ENCODE measurements at regions not wholly inside any gene's neighbourhood (a gene's known extent, or its start where the extent isn't known, plus 50 kb on each side); places are given as distances from the start of the nearest gene placed in this dataset.

DNA sequence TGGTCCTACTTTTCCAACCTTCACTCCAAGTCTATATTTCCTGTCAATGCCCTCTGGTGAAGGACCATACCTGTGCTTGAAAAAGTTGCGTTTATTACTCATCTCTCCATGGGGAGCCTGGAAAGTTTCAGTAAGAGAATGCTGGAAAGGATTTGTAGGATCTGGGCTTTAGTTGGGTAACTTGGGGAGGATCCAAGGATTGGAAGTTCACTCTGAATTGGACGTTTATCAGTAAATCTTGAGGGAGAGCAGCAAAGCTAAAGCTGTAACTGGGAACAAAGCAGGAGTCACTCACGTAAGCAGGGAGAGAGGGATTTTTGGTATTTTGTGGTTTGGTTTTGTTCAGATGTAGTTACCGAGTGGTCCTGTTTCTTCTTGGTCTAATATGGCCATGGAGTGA is 51.4 kb upstream of the NPVF start:
- Mint-ChIP-seq H3K9me3 (no peaks in the 10 kb centered on the region), H3K4me3 (no peak overlapping the region), H3K27ac (no peak overlapping the region), H3K36me3 (no peaks in the 10 kb centered on the region), H3K27me3 (peaks cover 34 to 48% of the 10 kb centered on the region in 2 donors), H3K4me1 (ENCODE audit: low read depth in 2 of 2) (no peaks in the 10 kb centered on the region)
- DNase-seq (ENCODE audit: low spot score) (no peak), ATAC-seq (no peak)

DNA sequence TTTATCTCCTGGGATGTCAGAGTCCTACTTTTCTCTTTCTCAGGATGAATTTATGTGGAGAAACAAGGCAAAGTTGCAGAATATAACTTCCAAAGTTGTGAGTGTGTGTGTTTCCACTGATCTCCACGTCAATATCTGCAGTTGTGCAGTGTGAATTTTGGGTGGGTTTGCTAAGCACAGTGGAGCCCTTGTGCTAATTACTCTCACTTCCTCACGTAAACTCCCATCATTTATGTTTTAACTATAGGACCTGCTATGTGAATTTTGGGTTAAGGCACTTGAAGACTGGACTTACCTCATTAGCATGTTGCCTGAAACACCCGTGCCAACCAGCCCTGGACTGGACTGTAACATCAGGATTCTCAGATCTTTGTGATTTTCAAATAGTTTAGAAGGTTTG is 51.9 kb upstream of the NPVF start:
- Mint-ChIP-seq H3K27ac (no peak overlapping the region), H3K27me3 (peaks cover 30 to 48% of the 10 kb centered on the region in 2 donors), H3K4me1 (ENCODE audit: low read depth in 2 of 2) (no peaks in the 10 kb centered on the region), H3K4me3 (no peak overlapping the region), H3K36me3 (no peaks in the 10 kb centered on the region), H3K9me3 (no peaks in the 10 kb centered on the region)
- DNase-seq (ENCODE audit: low spot score) = no peak
- ATAC-seq = no peak

DNA sequence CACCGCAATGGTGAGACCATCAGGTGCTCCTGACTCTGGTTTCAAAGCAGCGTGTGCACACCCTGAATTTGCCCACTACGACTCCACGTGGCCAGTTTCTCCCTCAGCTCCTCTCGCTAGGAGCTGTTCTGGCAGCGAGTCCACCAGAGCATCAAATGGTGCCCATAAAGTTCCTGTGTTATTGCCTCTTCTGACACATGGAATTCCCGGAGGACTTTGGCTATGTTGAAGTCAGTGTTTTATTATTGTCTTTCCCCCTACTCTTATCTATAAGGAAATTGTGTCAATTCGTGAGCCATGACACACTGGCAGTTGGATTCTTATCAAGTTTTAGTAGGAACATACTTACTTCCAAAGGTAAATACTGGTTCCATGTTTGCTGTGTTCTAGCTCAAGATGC is 53.9 kb upstream of the NPVF start:
- H3K27me3 Mint-ChIP-seq = peaks cover 23 to 43% of the 10 kb centered on the region in 2 donors
- H3K27ac Mint-ChIP-seq = no peak overlapping the region
- ATAC-seq = no peak
- no peak for DNase-seq (ENCODE audit: low spot score)
- H3K9me3 Mint-ChIP-seq = no peaks in the 10 kb centered on the region
- H3K4me3 Mint-ChIP-seq = no peak overlapping the region
- H3K36me3 Mint-ChIP-seq = no peaks in the 10 kb centered on the region
- H3K4me1 Mint-ChIP-seq (ENCODE audit: low read depth in 2 of 2) = no peaks in the 10 kb centered on the region

DNA sequence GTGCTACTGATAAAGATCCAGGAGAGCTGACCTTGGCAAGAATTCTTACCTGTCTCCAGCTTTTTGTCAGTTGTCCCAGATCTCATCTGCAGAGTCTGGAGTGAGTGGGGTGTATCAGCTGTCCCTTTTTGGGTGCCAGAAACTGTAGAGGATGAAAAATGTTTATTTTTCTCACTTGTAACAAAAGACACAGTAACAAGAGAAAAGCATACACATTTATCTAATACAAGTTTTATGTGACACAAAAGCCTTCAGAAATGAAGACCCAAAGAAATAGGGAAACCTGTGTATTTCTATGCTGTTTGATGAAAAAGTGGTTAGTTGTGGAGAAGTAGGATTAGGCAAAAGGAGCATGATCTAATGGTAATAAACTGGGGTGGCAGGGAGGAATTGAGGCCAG is 58.5 kb upstream of the NPVF start:
- Mint-ChIP-seq H3K36me3 (no peaks in the 10 kb centered on the region), H3K27me3 (peaks cover 22 to 23% of the 10 kb centered on the region in 2 donors), H3K4me1 (ENCODE audit: low read depth in 2 of 2) (no peaks in the 10 kb centered on the region), H3K27ac (no peak overlapping the region), H3K4me3 (no peak overlapping the region), H3K9me3 (no peaks in the 10 kb centered on the region)
- DNase-seq (ENCODE audit: low spot score) (no peak), ATAC-seq (no peak)

DNA sequence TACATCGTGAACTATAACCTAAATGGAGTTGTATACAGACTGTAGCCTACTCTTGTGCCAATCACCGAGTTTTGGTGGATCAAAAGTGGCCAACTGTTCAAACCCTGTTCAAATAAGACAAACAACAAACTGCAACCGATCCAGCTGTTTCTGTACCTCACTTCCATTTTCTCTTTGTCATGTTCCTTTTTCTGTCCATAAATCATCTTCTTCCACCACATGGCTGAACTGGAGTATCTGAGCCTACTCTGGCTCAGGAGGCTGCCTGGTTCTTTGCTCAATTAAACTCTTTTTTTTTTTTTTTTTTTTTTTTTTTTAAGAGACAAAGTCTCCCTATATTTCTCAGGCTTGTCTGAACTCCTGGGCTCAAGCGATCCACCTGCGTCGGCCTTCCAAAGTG is 59.0 kb upstream of the NPVF start:
- ATAC-seq (no peak), DNase-seq (ENCODE audit: low spot score) (no peak)
- peaks cover 22% of the 10 kb centered on the region in 2 donors for H3K27me3 Mint-ChIP-seq
- no peak overlapping the region for H3K27ac Mint-ChIP-seq
- H3K36me3 Mint-ChIP-seq = no peaks in the 10 kb centered on the region
- H3K4me1 Mint-ChIP-seq (ENCODE audit: low read depth in 2 of 2) = no peaks in the 10 kb centered on the region
- H3K4me3 Mint-ChIP-seq = no peak overlapping the region
- no peaks in the 10 kb centered on the region for H3K9me3 Mint-ChIP-seq

DNA sequence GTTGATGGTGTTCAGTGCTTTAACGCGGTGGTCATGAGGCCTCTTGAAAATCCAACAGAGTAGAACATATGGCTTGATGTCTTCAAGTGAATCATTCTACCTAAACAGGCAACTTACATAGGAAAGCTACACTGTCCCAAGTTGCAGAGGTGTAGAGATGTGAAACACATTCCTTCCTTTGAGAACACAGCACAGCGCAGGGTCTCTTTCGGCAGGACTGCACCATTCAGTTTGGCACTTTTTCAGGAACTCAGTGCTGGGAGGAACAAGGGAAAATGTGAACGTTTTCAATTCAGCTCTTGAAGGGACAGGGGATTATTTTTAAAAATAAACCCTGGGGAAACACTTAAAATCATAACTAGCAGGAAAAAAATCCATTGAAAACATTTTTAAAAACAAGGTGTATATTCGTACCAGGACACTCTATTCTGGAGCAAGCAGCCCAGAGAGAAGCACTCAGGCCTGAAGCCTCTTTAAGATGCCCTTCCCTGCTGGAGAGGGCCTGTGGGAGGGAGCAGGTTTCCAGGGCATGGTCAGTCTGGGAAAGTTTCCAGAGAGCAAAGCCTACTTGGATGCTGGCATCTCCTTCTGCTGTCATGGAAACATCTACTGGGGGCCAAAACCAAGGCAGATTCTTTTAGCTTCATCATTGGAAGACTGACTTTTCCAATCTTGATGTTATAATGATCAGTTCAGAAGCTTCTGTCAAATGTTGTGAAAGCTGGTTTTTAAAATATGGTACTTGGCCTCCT is 60.4 kb upstream of the NPVF start:
- Mint-ChIP-seq H3K27me3 (peaks cover 20 to 22% of the 10 kb centered on the region in 2 donors), H3K27ac (no peak overlapping the region), H3K4me3 (no peak overlapping the region), H3K4me1 (ENCODE audit: low read depth in 2 of 2) (no peaks in the 10 kb centered on the region), H3K9me3 (no peaks in the 10 kb centered on the region), H3K36me3 (no peaks in the 10 kb centered on the region)
- ATAC-seq (no peak), DNase-seq (ENCODE audit: low spot score) (no peak)

DNA sequence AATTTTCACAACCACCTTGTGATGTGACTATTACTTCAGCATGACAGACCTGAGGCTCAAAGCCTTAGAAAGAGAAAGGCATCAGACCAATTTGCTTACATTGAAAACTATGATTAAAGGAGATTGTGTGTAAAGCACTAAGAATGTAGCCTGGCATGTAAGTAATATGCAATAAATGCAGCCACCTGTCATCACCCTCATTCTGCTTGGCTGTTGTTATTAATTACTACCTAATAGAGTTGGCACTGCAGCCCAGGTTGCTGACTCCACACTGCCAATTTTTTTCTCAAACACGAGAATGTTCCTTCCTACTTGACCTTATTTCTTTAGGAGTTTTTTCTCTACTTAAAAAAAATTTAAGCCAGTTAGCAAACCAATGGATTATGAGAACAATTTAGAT is 61.2 kb upstream of the NPVF start:
- H3K27me3 Mint-ChIP-seq = peaks cover 21 to 22% of the 10 kb centered on the region in 2 donors
- no peaks in the 10 kb centered on the region for H3K4me1 Mint-ChIP-seq (ENCODE audit: low read depth in 2 of 2)
- no peak for DNase-seq (ENCODE audit: low spot score)
- H3K4me3 Mint-ChIP-seq = no peak overlapping the region
- H3K9me3 Mint-ChIP-seq = no peaks in the 10 kb centered on the region
- ATAC-seq = no peak
- H3K27ac Mint-ChIP-seq = no peak overlapping the region
- no peaks in the 10 kb centered on the region for H3K36me3 Mint-ChIP-seq

DNA sequence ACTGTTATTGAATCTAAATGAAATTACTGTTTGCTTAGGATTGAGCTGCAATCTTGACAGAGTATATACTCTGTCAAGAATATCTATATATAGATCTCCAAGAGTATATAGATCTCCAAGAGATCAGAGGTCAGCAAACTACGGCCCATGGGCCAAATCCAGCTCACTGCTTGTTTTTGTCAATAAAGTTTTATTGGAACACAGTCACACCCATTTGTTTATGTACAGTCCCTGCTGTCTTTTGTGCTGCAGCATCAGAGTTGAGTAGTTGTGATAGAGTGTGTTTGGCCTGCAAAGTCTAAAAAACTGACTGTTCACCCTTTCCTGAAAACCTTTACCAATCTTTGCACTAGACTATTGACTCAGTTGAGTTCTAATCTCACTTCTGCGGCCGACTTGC is 66.3 kb upstream of the NPVF start:
- Mint-ChIP-seq H3K27me3 (peaks cover 17 to 21% of the 10 kb centered on the region in 2 donors), H3K4me3 (no peak overlapping the region), H3K27ac (no peak overlapping the region), H3K9me3 (no peaks in the 10 kb centered on the region), H3K4me1 (ENCODE audit: low read depth in 2 of 2) (no peaks in the 10 kb centered on the region), H3K36me3 (no peaks in the 10 kb centered on the region)
- ATAC-seq (no peak), DNase-seq (ENCODE audit: low spot score) (no peak)

DNA sequence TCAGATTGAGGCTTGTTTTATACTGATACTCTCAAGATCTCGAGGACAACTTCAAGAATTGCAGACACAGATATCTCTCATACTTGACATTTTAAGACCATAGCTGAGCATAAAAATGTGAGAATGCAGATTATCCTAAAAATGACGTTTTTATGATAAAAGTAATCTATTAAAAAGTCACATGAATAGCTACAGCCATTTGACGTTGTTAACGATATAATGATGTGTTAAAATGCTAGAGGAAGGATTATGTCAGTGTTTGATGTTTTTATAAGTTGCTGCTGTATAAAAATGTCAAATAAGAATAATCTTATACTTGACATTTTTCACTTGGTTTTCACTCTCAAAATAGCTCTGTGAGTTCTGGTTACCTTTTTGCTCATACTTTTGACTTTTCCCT is 67.1 kb upstream of the NPVF start:
- no peaks in the 10 kb centered on the region for H3K36me3 Mint-ChIP-seq
- no peak overlapping the region for H3K4me3 Mint-ChIP-seq
- H3K27me3 Mint-ChIP-seq = peaks cover 22 to 25% of the 10 kb centered on the region in 2 donors
- no peak for ATAC-seq
- no peak overlapping the region for H3K27ac Mint-ChIP-seq
- no peaks in the 10 kb centered on the region for H3K9me3 Mint-ChIP-seq
- DNase-seq (ENCODE audit: low spot score) = no peak
- H3K4me1 Mint-ChIP-seq (ENCODE audit: low read depth in 2 of 2) = no peaks in the 10 kb centered on the region

DNA sequence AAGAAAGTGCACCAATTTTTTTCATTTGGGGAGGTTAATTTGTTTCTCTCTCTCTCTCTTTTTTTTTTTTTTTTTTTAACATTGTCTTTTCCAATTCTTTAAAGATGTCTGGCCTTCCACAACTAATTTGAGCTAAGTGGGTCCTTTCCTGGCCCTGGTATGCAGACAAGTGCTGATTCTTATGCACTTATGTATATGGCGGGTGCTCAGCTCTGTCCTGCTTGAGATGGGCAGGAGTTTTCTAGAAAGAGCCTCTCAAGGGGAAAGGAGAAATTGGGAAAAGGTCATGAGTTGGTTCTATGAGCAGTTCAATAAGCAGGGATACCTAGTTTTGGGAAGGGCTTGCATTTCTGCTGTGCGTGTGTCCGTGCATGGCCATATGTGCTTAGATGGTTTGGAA is 67.8 kb upstream of the NPVF start:
- no peak overlapping the region for H3K27ac Mint-ChIP-seq
- ATAC-seq = no peak
- no peak for DNase-seq (ENCODE audit: low spot score)
- H3K4me3 Mint-ChIP-seq = no peak overlapping the region
- no peaks in the 10 kb centered on the region for H3K4me1 Mint-ChIP-seq (ENCODE audit: low read depth in 2 of 2)
- H3K27me3 Mint-ChIP-seq = peaks cover 21 to 32% of the 10 kb centered on the region in 2 donors
- no peaks in the 10 kb centered on the region for H3K36me3 Mint-ChIP-seq
- no peaks in the 10 kb centered on the region for H3K9me3 Mint-ChIP-seq

DNA sequence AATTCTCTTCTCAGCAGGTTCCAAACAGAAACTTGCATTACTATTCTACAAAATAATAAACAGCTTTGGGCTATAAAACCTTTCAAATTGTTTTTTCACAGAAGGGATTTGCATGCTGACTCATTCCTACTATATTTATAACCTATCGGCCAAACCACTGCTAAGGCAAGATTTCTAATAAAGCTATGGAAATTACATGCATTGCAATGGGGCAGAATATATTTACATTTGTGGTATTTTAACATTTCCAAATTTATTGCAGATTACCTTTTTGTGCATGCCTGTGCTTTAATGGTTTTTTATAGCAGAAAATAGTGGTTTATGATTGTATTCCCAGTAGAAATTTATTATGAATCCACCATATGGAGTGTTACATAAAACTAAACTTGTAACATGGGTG is 69.0 kb upstream of the NPVF start:
- H3K27me3 Mint-ChIP-seq = peaks cover 17 to 32% of the 10 kb centered on the region in 2 donors
- ATAC-seq = no peak
- no peak overlapping the region for H3K4me3 Mint-ChIP-seq
- no peak for DNase-seq (ENCODE audit: low spot score)
- H3K9me3 Mint-ChIP-seq = no peaks in the 10 kb centered on the region
- no peak overlapping the region for H3K27ac Mint-ChIP-seq
- H3K36me3 Mint-ChIP-seq = no peaks in the 10 kb centered on the region
- no peaks in the 10 kb centered on the region for H3K4me1 Mint-ChIP-seq (ENCODE audit: low read depth in 2 of 2)

DNA sequence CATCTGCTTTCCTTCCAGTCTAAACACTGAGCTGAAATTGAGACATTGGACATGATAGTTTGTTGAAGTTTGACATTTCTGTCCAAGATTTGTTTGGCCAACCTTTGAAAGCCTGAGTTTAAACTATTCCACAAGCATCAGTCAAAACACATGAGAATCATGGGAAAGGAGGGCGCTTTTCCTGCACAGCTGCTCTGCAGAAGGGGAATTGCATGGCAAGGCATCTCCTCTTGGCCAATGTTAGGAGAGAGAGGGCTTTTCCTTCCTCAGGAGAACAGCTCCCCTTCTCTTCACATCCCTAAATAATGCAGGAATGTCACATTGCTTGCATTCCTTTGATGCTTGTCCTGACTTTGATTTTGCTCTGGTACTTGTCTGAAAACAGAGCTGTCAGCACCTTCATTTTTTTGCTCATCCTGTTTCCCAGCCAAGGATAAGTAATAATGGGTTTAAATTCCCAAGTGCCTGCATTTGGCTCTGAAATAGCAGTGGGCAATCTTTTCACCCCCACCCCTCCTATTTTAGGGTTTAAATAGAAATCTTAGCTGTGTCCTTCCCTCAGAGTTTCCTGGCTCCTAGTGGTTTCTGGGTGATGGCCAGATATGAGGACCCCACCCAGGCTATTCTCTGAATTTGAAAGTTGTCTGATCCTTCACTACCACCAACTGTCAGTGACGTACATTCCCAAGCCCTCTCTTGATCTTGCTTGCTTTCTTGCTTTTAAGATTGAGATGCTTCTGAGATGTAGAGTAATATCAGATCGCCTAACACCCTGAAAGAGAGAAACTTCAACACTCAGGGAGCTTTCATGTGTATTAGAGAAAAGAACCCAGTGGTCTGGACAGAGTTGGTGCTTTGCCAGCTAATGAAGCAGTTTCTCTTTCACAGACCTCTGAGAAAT is 75.2 kb upstream of the NPVF start:
- no peak overlapping the region for H3K4me3 Mint-ChIP-seq
- no peaks in the 10 kb centered on the region for H3K36me3 Mint-ChIP-seq
- H3K9me3 Mint-ChIP-seq = no peaks in the 10 kb centered on the region

DNA sequence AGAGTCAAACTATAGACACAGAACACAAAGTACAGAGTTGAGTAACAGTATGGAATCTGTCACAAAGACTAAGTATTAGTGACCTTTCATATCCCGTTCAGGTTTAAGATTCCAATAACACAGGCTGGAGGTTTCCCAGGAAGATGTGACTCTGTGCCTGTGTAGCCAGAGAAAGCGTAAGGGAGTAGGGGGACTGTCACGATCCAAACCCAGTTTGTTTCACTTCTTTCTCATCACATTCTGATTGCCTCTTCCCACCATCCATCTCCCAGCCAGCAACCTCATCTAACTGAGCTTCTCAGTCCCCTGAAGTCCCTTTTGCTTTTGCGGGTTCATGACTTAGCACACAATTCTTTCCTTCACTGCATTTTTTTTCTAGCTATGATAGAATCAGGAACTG is 76.4 kb upstream of the NPVF start:
- Mint-ChIP-seq H3K4me3 (no peak overlapping the region), H3K27me3 (peaks cover 13 to 45% of the 10 kb centered on the region in 2 donors)

More for the DNA sequence above, 75.2 kb upstream of the NPVF start:
- Mint-ChIP-seq H3K4me1 (ENCODE audit: low read depth in 2 of 2) (no peaks in the 10 kb centered on the region), H3K27ac (no peak overlapping the region), H3K27me3 (peaks cover 13 to 48% of the 10 kb centered on the region in 2 donors)
- ATAC-seq = no peak
- no peak for DNase-seq (ENCODE audit: low spot score)

DNA sequence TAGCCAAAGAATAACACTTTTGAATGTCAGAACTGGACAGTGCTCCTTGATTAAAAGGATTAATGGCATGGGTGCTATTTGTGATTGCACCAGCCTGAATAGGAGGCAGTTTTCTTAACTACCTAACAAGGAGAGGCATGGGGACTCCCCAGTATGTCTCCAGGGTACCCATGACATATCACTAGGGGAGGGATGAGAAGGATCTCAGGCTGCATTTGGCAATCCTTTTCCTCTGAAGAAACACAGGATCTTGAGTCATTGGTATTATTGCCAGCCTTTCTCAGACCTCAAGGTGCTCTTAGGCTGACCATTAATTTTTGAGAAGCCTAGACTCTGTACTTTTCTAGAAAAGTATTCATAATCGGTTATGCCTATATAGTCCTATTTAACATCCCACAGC is 77.5 kb upstream of the NPVF start:
- Mint-ChIP-seq H3K36me3 (no peaks in the 10 kb centered on the region), H3K27ac (no peak overlapping the region), H3K4me3 (no peak overlapping the region), H3K4me1 (ENCODE audit: low read depth in 2 of 2) (no peaks in the 10 kb centered on the region), H3K9me3 (no peaks in the 10 kb centered on the region), H3K27me3 (peaks cover 11 to 33% of the 10 kb centered on the region in 2 donors)
- no peak for ATAC-seq
- no peak for DNase-seq (ENCODE audit: low spot score)

More for the DNA sequence above, 76.4 kb upstream of the NPVF start:
- no peaks in the 10 kb centered on the region for H3K36me3 Mint-ChIP-seq
- no peak overlapping the region for H3K27ac Mint-ChIP-seq
- ATAC-seq = no peak
- H3K4me1 Mint-ChIP-seq (ENCODE audit: low read depth in 2 of 2) = no peaks in the 10 kb centered on the region
- no peaks in the 10 kb centered on the region for H3K9me3 Mint-ChIP-seq
- no peak for DNase-seq (ENCODE audit: low spot score)
